ENCODE measurements at regions not wholly inside any gene's neighbourhood (a gene's known extent, or its start where the extent isn't known, plus 50 kb on each side); places are given as distances from the start of the nearest gene placed in this dataset.

GRCh38 chr14:65261946-65262345 is 150.6 kb upstream of the FUT8 start:
- H3K27me3 ChIP-seq (ENCODE audit: insufficient read depth, low read length), result no peaks in the 10 kb centered on the region
- H3K4me2 ChIP-seq (ENCODE audit: low read length), result no peak overlapping the region
- no peak overlapping the region for H3K23ac ChIP-seq (ENCODE audit: low read length)
- no peak overlapping the region for H2AFZ ChIP-seq (ENCODE audit: insufficient read depth, low read length, poor library complexity)
- no peak overlapping the region for H3K14ac ChIP-seq (ENCODE audit: low read length)
- no peaks in the 10 kb centered on the region for H3K79me2 ChIP-seq (ENCODE audit: control insufficient read depth, insufficient read depth, low read length, poor library complexity)
- H3K18ac ChIP-seq (ENCODE audit: low read length), result no peak overlapping the region
- H3K36me3 ChIP-seq (ENCODE audit: control insufficient read depth in 1 of 2, insufficient read depth in 2 of 2, low read length in 2 of 2), result no peaks in the 10 kb centered on the region
- no peak overlapping the region for H2BK12ac ChIP-seq (ENCODE audit: low read length)
- H2BK5ac ChIP-seq (ENCODE audit: low read depth, low read length, poor library complexity), result no peak overlapping the region
- no peak overlapping the region for H4K91ac ChIP-seq (ENCODE audit: low read depth, low read length)
- H2AK5ac ChIP-seq (ENCODE audit: low read length), result no peak overlapping the region
- H3K9ac ChIP-seq (ENCODE audit: low read length), result no peak overlapping the region
- no peak overlapping the region for H4K8ac ChIP-seq (ENCODE audit: low read depth, low read length)
- peaks cover 8 to 13% of the 10 kb centered on the region in 2 experiments for H3K4me1 ChIP-seq (ENCODE audit: control insufficient read depth in 1 of 2, insufficient read depth in 2 of 2, low read length in 2 of 2)
- H3K9me3 ChIP-seq (ENCODE audit: insufficient read depth, low read depth, low read length), result peaks cover 2% of the 10 kb centered on the region
- no peak overlapping the region for H3K4ac ChIP-seq (ENCODE audit: low read depth, low read length)
- H3K27ac ChIP-seq (ENCODE audit: low read depth, low read length), result no peak overlapping the region
- DNase-seq, result no peak
- H3K4me3 ChIP-seq (ENCODE audit: low read depth, low read length), result no peak overlapping the region
- H2BK120ac ChIP-seq (ENCODE audit: insufficient read depth, low read length, poor library complexity), result no peak overlapping the region
- no peak overlapping the region for H4K12ac ChIP-seq (ENCODE audit: low read depth, low read length)
- H3K79me1 ChIP-seq (ENCODE audit: low read length), result peaks cover 12% of the 10 kb centered on the region
- no CpG with 5 or more reads among the region's 3 CpGs for WGBS (ENCODE audit: extremely low coverage, insufficient coverage, insufficient read length)

DNA sequence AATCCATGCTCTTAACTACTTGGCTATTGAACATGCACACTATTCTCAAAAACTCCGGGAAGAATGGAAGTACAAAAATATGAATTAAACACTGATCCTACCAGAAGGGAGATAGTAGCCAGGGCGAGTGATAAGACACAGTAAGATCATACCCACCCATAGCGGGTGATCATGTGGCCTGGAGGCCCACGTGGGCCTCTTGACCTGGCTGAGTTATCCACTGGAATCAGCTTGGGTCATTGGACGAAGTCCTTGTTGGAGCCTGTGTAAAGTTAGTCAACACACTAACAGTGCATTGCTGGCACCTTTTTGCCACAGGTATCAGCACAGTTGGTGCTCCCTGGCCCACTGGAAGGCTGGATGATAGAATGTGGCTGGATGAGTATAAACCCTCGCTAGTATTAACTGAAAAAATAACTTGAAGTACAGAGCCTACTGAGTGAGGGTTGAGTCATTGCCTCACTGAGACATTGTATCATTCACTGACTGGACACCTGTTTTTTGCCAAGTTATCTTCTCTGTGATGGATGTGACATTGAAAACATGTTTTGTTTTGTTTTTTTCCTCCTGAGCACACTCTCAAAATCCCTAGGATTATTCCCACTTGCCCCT is 149.2 kb upstream of the FUT8 start:
- DNase-seq, result no peak
- Histone ChIP-seq H3K27ac (ENCODE audit: low read depth, low read length) (no peak overlapping the region), H3K4me2 (ENCODE audit: low read length) (no peak overlapping the region), H3K36me3 (ENCODE audit: control insufficient read depth in 1 of 2, insufficient read depth in 2 of 2, low read length in 2 of 2) (no peaks in the 10 kb centered on the region), H3K4ac (ENCODE audit: low read depth, low read length) (no peak overlapping the region), H2BK120ac (ENCODE audit: insufficient read depth, low read length, poor library complexity) (no peak overlapping the region), H3K9me3 (ENCODE audit: insufficient read depth, low read depth, low read length) (peaks cover 2% of the 10 kb centered on the region), H3K23ac (ENCODE audit: low read length) (peak overlapping the region; percentile 98), H3K4me3 (ENCODE audit: low read depth, low read length) (no peak overlapping the region), H3K27me3 (ENCODE audit: insufficient read depth, low read length) (no peaks in the 10 kb centered on the region), H4K91ac (ENCODE audit: low read depth, low read length) (no peak overlapping the region), H4K12ac (ENCODE audit: low read depth, low read length) (no peak overlapping the region), H2AK5ac (ENCODE audit: low read length) (no peak overlapping the region), H2BK12ac (ENCODE audit: low read length) (peak overlapping the region; percentile 46), H3K79me2 (ENCODE audit: control insufficient read depth, insufficient read depth, low read length, poor library complexity) (no peaks in the 10 kb centered on the region), H3K14ac (ENCODE audit: low read length) (no peak overlapping the region), H3K18ac (ENCODE audit: low read length) (no peak overlapping the region), H3K79me1 (ENCODE audit: low read length) (peaks cover 3% of the 10 kb centered on the region), H2BK5ac (ENCODE audit: low read depth, low read length, poor library complexity) (no peak overlapping the region), H3K9ac (ENCODE audit: low read length) (no peak overlapping the region), H3K4me1 (ENCODE audit: control insufficient read depth in 1 of 2, insufficient read depth in 2 of 2, low read length in 2 of 2) (peaks cover 0 to 3% of the 10 kb centered on the region in 2 experiments), H4K8ac (ENCODE audit: low read depth, low read length) (no peak overlapping the region), H2AFZ (ENCODE audit: insufficient read depth, low read length, poor library complexity) (no peak overlapping the region)
- no CpG with 5 or more reads among the region's 6 CpGs for WGBS (ENCODE audit: extremely low coverage, insufficient coverage, insufficient read length)

DNA sequence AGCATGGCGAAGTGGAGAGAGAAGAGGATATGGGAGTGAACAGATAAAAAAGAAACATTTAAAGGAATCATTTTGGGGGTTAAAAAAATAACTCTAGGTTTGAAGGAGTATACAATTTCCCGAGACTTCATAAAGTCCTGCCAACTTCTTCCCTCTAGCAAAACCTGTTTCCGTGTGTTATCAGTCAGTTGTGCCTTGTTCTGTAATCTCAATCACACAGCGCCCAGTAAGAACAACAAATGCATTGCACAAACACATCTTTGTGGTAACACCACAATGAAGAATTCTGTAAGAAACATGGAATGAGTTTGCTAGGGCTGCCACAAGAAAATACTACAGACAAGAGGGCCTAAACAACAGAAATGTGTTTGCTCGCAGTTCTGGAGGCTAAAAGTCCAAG is 144.7 kb upstream of the FUT8 start:
- no peak overlapping the region for H3K23ac ChIP-seq (ENCODE audit: low read length)
- H3K4me2 ChIP-seq (ENCODE audit: low read length), result no peak overlapping the region
- H2BK5ac ChIP-seq (ENCODE audit: low read depth, low read length, poor library complexity), result no peak overlapping the region
- H2BK120ac ChIP-seq (ENCODE audit: insufficient read depth, low read length, poor library complexity), result no peak overlapping the region
- H4K12ac ChIP-seq (ENCODE audit: low read depth, low read length), result no peak overlapping the region
- H2BK12ac ChIP-seq (ENCODE audit: low read length), result no peak overlapping the region
- H3K9ac ChIP-seq (ENCODE audit: low read length), result no peak overlapping the region
- DNase-seq, result no peak
- no peak overlapping the region for H2AK5ac ChIP-seq (ENCODE audit: low read length)
- H3K4ac ChIP-seq (ENCODE audit: low read depth, low read length), result no peak overlapping the region
- H3K4me1 ChIP-seq (ENCODE audit: control insufficient read depth in 1 of 2, insufficient read depth in 2 of 2, low read length in 2 of 2), result peaks cover 0 to 7% of the 10 kb centered on the region in 2 experiments
- no peak overlapping the region for H2AFZ ChIP-seq (ENCODE audit: insufficient read depth, low read length, poor library complexity)
- H3K18ac ChIP-seq (ENCODE audit: low read length), result no peak overlapping the region
- no peak overlapping the region for H4K91ac ChIP-seq (ENCODE audit: low read depth, low read length)
- H3K14ac ChIP-seq (ENCODE audit: low read length), result no peak overlapping the region
- H4K8ac ChIP-seq (ENCODE audit: low read depth, low read length), result no peak overlapping the region
- no peaks in the 10 kb centered on the region for H3K36me3 ChIP-seq (ENCODE audit: control insufficient read depth in 1 of 2, insufficient read depth in 2 of 2, low read length in 2 of 2)
- WGBS (ENCODE audit: extremely low coverage, insufficient coverage, insufficient read length), result no CpG with 5 or more reads among the region's 5 CpGs
- H3K27me3 ChIP-seq (ENCODE audit: insufficient read depth, low read length), result no peaks in the 10 kb centered on the region
- H3K79me1 ChIP-seq (ENCODE audit: low read length), result no peaks in the 10 kb centered on the region
- no peaks in the 10 kb centered on the region for H3K79me2 ChIP-seq (ENCODE audit: control insufficient read depth, insufficient read depth, low read length, poor library complexity)
- H3K27ac ChIP-seq (ENCODE audit: low read depth, low read length), result no peak overlapping the region
- no peak overlapping the region for H3K4me3 ChIP-seq (ENCODE audit: low read depth, low read length)
- H3K9me3 ChIP-seq (ENCODE audit: insufficient read depth, low read depth, low read length), result no peaks in the 10 kb centered on the region

- Histone ChIP-seq H2BK5ac (ENCODE audit: low read depth, low read length, poor library complexity) (no peak overlapping the region), H3K79me2 (ENCODE audit: control insufficient read depth, insufficient read depth, low read length, poor library complexity) (no peaks in the 10 kb centered on the region), H3K27me3 (ENCODE audit: insufficient read depth, low read length) (no peaks in the 10 kb centered on the region), H3K23ac (ENCODE audit: low read length) (no peak overlapping the region), H2AK5ac (ENCODE audit: low read length) (no peak overlapping the region), H3K18ac (ENCODE audit: low read length) (no peak overlapping the region), H3K14ac (ENCODE audit: low read length) (no peak overlapping the region), H4K12ac (ENCODE audit: low read depth, low read length) (no peak overlapping the region), H3K4me3 (ENCODE audit: low read depth, low read length) (no peak overlapping the region), H2BK120ac (ENCODE audit: insufficient read depth, low read length, poor library complexity) (no peak overlapping the region), H3K36me3 (ENCODE audit: control insufficient read depth in 1 of 2, insufficient read depth in 2 of 2, low read length in 2 of 2) (no peaks in the 10 kb centered on the region), H3K4me2 (ENCODE audit: low read length) (no peak overlapping the region), H3K79me1 (ENCODE audit: low read length) (no peaks in the 10 kb centered on the region), H4K8ac (ENCODE audit: low read depth, low read length) (no peak overlapping the region), H2BK12ac (ENCODE audit: low read length) (no peak overlapping the region), H2AFZ (ENCODE audit: insufficient read depth, low read length, poor library complexity) (no peak overlapping the region), H3K4me1 (ENCODE audit: control insufficient read depth in 1 of 2, insufficient read depth in 2 of 2, low read length in 2 of 2) (peaks cover 0 to 4% of the 10 kb centered on the region in 2 experiments), H3K9ac (ENCODE audit: low read length) (no peak overlapping the region), H4K91ac (ENCODE audit: low read depth, low read length) (no peak overlapping the region), H3K4ac (ENCODE audit: low read depth, low read length) (no peak overlapping the region), H3K27ac (ENCODE audit: low read depth, low read length) (no peak overlapping the region), H3K9me3 (ENCODE audit: insufficient read depth, low read depth, low read length) (no peaks in the 10 kb centered on the region)
- no peak for DNase-seq
- no CpG with 5 or more reads among the region's 5 CpGs for WGBS (ENCODE audit: extremely low coverage, insufficient coverage, insufficient read length)
Measured at GRCh38 chr14:65268594-65268993, 143.9 kb upstream of the FUT8 start.

All from trophoblast cell (in vitro differentiated cells and primary cell).